NCI-H146 (cell line): ENCODE measurements at regions not wholly inside any gene's neighbourhood (a gene's known extent, or its start where the extent isn't known, plus 50 kb on each side); places are given as distances from the start of the nearest gene placed in this dataset.

Experiments
- DNase-seq: peaks from one replicate; lab custom pipeline; 2025; lab: John Stamatoyannopoulos, UW

DNA sequence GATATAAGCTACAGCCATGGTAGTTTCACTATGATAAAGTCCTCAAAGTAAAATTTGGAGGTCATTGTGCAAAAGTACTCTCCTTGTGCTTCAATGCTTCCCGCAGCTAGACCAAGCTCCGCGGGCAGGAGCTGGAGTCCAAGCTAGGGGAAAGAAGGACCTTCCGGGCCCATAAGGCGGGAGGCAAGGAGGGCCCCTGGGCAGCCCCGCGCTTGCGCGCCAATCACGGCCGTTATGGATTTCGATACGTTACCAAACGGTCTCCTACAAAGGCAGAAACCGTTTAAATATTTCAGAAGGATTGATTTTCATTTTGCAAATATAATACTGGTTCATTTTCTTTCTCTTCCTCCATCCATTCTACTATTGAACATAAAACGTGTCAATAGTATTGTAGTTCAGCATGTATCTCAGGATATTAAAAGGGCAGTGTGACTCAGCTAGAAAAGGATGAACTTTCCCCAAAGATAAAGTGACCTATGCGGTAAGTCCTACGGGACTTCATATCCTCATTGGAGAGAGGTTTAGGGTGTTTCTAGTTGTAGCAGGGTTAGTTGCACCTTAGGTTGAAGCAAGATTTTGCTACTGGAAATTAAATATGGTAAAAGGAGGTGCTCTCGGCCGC lies 128.0 kb downstream of the KIF20B start:
- no peak for DNase-seq

DNA sequence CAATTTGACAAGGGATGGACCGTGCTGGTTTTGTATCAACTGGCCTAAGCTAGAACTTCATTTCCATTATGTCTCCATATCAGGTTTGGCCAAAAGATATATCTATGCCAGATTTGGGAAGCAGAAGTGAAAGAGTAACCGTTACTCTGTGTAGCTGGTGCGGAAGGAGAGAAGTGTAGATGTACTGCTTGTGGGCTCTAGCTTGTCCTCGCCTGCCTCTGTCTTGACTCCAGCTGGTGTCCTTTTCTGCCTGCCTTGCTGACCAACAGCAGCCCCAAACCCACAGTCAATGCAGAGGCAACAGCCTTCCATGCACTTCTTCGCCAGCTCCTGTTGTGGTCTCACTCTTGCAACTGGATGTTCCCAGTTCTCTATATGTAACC lies 128.5 kb downstream of the KIF20B start:
- no peak for DNase-seq

DNA sequence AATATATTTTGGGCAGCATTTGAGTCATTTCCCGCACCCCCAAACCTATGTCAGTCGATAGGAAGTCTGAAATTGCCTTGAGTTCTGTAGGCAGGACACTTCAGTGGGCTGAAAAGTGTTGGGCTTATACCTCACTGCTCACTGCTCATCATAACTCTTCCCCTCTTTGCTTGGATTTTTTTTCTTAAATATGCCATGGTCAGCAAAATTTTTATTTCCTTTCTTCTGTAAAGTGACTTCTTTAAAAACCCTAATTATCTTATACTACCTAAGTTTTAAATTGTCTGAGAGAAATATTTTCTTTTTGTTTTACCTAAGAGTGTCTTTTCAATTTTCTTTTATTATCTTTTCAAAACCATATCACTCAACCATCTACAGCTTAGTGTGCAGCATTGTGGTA lies 129.2 kb downstream of the KIF20B start:
- no peak for DNase-seq

DNA sequence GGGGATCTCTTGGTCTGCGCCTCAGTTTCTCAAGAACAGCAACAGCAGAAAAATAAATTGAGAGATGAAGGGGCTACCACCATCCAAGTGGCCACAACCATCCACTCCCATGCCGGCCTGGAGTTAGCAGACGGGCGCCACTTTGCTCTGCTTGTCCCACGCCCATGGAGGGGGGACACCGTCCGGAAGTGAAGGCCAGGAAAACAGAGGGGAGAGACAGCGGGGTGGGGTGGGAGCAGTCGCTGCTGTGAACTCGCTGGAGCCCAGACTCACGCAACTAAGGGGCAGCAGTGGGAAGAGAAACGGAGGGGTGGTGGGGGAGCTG lies 135.4 kb downstream of the KIF20B start:
- DNase-seq: no peak

DNA sequence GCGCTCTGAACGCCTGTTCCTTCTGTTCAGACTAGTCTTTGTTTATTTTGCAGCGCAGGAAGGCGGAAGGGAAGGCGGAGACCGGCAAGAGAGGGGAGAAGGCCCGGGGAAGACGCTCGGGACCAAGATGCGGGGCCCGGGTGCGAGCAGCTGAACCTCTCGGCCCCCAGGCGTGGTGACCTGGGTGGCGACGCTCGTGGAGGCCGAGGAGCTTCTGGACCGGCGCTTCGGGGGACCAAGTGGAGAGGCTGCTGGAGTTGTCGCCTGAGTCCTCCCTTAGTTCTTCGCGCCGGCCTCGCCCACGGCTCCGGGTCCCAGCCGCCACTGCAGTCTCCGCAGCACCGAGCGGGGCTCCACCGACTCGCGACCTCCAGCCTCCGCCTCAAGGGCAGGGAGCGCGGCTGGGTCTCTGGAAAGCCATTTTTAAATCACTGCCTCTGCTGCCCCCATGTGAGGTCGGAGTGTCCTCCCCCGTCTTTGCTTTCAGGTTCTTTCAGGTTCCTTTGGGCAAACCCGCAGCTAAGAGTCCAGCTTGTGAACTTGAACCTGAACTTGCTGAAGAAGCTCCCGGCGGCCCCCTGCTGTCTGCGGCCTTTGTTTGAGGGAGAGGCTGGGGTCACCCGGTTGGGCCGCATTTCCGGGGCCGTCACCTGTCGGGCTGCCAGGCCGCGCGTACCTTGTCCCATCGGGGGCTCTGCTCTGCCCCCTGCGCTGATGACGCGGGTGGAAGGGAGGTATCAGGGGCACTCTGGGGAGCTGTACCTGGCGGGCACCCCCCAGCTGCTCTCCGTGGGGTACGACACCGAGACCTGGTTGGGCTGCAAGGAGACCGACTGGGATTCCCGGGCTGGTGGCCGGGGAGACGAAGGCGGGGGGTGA lies 136.0 kb downstream of the KIF20B start:
- peak; percentile 91 for DNase-seq

DNA sequence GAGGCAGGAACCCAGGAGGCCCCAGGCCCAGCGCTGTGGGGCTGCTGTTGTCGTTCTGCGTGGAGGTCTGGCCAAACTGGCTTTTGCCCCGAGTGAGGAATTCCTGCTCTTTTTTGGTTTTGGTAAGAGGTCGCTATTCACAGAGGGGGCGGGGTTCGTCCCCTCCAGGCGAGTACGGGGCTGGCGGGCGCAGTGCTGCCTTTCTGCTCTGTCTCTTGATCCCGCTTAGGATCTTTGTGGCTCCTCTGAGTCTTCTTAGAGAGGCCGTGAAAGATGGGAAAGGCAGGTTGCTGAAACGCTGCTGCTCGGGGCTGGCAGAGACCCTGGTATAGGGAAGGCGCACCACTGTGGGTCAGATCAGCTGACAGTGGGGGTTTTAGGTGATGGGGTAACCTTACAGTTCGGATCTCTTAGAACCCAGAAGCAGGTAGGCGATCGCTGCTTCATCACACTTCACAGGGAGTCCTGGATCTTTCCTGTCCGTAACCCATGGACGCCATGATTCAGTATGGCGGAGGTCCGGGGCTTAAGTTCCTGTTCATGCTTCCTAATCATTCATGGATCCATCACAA lies 136.7 kb downstream of the KIF20B start:
- DNase-seq: peak; percentile 72

DNA sequence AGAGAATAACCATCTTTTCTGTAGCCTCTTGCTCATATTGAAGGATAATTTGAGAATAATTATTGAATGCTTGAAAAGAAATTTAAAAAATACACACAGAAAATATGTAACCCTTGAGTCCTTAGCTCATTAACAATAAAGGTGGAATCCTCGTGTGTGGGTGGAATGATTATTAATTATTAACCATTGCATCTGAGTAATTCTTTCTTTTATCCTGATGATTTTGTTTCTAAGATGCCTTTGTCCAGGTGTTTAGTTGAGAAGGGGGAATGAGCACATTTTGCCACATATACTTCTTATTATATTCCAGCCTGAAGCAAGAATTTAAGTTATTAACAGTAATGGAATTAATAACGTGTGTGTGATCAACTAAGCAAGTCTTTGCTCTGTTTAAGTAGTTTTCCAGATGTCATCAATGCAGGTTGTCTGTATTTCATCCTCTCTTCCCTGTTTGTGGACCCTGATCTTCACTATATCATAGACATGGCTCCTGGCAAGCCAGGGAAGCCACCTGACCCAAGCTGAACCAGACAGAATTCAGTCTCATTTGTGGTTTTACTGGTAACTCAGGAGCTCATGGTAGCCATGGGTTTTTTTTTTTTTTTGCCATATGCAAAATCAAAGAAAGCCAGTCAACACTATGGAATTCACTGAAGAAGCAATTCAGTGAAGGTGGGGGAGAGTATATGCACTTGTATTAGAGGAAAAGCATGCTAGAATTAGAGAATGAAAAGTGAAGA lies 144.3 kb downstream of the KIF20B start:
- no peak for DNase-seq

DNA sequence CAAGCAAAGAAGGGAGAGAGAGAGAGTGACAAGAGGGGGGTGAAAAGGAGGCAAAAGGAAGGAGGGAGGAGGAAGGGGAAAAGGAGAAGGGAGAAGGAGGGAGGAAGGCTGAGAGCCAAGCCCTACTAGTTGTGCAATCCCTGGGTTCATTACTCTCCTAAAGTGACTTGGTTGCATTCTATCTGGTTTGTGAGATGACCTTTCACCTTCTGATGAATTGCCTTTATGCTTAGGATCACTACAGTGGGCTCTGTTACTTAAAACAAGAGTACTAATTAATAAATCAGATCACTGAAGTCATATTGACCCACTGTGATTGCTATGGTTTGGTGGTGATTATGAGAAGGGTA lies 144.9 kb downstream of the KIF20B start:
- no peak for DNase-seq

DNA sequence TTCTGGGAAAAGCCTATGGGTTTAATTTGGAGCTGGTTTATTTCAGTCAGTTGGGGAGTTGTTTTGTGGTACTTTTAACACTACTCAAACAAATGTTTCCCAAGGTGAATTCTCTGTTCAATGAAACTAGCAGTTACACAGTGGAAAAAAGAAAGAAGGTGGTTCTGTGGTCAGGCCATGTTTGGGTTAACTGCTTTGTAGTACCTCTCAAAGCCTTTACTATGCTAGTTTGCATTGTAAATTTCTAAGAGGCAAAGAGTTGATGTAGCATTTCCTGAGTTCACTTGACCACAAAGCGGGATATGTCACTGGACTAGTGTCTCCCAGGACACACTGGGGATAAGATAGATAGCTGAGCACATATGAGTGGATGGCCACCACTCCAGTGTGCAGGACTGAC lies 145.4 kb downstream of the KIF20B start:
- DNase-seq: no peak

DNA sequence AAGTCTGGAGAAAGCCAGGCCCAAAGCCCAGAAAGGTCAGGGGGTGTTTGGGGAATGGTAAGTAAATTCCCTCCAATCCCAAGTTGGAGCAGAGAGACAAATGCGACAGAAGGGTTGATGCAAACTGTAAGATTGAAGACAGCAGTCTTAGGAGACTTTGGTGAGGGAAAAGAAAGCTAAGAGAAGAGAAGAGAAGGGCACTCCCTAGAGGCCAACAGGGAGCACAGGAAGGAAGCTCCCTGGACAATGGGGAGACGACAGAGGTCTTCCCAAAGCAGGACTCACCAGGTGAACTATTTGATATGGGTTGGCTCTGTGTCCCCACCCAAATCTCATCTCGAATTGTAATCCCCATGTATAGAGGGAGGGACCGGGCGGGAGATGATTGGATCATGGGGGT lies 151.5 kb downstream of the KIF20B start:
- no peak for DNase-seq

DNA sequence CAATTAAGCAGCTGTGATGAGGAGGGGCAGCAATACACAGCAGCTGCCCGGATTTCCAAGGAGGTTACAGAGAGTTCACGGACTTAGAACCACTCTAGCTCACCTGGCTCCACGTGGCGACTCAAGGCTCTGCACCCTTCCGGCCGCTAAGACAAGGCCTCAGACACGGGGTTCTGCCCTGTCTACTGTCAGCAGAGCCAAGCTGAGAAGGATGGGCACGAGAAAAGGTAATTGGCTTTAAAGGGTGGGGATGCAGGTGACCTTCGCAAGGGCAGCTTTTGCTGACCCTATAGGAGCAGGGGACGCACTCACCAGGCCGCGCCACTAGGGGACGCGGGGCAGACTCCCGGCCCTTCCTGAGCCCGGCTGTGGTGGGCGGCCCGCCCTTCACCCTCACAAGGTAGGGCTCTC lies 152.4 kb downstream of the KIF20B start:
- DNase-seq: no peak

DNA sequence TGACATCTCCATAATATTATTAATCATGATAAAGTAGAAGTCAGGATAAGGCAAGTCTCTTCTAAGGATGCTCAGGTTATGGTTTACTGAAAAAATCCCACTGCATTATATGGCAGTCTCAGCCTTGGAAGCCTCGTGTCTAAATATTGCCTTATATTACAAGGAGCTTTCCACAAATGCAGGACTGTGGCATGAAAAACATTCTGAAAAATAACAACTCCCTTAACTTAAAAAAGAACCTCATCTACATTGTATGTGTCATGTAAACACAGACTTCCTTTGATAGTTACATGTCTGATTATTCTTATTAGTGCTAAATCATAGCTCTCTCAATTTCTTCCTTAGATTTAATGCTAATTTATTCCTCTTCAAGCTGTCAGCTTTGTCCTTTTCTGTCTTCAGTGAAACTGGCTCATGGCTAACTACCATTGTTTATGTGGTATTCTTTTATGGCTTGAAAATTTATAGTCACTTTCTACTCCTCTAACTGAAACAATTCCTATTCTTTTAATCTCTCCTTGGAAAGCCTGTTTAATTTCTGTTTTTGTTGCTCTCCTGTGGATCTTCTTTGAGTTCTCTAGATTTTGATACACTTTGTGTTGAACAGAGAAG lies 156.1 kb downstream of the KIF20B start:
- DNase-seq: no peak

DNA sequence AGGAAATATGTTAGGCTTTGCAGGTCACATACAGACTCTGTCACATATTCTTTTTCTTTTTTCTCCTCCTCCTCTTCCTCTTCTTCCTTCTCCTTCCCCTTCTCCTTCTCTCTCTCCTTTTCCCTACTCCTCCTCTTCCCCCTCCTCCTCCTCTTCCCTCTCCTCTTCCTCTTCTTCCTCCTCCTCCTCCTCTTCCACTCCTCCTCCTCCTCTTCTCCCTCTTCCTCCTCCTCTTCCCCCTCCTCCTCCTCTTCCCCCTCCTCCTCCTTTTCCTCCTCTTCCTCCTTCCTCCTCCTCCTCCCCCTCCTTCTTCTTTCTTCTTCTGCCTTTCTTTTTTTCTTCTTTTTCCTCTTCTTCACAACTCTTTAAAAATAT lies 159.8 kb downstream of the KIF20B start:
- DNase-seq: no peak

DNA sequence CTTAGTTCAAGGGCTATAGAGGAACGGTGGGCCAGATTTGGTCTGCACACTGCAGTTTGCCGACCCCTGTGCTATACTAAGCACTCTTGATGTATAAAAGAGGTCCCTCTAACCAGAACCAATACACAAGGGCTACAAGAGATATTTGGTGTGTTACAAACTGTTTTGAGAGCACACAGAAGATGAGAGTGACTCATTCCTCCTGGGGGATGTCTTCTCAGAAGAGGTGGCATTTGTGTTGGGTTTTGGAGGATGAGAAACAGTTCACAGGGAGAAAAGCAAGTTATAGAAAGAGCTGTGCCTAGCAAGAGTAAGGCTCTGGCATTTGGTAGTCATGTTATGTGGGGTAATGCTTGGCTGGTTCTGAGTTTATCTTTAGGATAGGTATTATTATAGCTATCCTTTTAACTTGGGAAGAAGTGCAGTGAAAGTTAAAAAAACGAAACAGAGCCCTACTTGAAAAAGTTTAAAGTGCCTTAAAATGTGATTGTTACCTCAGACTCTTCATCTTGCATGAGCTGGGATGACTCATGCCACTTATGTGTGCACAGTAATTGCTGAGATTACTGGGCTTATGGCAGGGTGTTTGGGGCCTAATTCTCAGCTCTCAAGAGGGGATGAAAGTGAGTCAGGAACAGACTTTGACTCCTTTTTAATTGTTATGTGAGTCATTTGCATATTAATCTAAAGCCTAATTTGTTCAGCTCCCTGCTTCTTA lies 160.4 kb downstream of the KIF20B start:
- DNase-seq: peak; percentile 20

DNA sequence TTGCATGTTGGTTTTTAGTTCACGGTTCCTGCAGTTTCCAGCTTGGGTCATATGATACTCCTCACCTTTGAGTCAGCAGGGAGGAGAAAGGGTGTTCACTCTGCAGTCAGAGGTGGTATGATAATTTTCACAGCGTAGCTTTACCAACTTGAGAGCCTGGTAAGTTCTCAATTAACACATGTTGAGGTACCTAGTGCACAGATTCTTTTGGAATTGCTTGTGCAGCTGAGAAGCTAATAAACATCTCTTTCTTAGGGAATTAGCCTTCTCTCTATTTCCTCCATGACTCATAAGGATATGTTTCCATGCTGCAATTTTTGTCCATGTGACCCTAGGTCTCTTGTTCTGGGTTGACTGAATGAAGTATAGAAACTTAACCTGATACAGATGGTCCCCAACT lies 166.6 kb downstream of the KIF20B start:
- no peak for DNase-seq

DNA sequence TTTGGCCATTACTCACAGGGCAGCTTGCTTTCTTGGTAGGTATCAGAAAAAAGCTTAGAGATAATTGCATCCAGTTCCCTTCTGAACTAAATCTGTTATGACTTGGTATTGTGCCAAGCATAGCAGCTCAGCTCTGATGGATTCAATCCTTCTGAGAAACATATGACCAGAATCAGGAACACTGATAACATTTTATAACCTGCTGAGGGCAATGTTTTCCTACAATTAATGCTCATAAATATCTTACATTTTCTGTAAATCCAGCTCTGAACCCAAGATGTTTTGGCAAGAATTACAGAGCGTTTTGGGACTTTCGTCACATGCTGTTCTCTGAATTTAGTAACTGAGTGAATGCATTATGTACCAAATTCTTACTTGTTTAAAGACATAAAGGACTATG lies 167.8 kb downstream of the KIF20B start:
- DNase-seq: no peak

DNA sequence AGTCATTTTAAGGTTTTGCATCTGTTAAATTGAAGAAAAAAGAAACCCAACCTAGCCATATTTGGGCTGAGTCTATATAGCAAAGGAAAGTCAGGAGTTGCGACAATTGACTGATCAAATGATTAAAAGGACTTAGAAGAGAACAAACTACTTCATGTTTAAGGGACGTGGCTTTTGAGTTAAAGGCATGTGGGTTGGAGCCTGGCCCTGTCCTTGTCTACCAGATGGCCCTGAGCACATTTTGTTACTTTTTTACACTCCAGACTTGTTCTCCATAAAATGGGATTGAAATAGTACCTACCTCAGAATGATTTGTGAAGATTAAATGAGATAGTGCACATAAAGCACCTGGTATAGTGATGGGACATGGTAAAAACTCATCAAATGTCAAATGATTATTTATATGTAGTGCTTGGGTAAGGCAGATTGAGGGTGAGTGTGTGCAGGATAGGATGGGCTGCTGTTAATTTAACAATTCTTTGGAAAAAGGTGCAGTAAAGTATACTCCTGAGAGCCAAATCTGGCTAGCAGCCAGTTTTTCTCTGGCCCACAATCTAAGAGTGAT lies 168.3 kb downstream of the KIF20B start:
- no peak for DNase-seq

DNA sequence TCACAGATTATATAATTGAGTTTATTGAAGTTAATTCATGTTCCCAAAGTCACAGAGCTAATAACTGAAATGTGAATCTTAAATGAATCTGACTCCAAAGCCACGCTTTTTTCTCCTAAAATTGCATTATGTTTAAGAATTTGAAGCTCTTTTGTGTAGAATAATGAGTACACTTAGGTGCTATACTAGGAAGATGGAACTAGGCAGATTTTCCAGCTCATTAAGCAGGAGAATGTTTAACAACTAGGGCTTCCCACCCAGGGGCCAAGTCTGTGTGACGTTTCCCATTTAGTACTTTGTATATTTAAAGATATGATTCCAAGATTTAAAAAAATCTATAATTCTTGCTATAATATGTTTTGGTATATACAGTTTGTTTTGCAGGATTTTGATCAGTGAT lies 169.5 kb downstream of the KIF20B start:
- DNase-seq: no peak

DNA sequence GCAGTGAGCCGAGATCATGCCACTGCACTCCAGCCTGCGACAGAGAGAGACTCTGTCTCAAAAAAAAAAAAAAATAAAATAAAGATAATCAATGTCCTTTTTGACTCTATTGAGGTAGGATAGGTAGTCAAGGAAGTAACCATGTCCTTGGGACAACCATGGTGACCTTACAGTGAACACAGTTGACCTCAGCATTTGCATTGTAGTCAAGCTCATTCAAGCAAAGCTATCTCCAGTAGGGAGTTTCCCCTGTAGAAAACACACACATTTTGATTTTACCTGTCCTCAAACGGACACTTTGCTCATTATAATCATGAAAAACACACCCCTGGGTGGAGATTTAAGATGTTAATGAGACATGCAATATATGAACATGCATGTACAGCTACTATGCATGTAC lies 171.7 kb downstream of the KIF20B start:
- no peak for DNase-seq

DNA sequence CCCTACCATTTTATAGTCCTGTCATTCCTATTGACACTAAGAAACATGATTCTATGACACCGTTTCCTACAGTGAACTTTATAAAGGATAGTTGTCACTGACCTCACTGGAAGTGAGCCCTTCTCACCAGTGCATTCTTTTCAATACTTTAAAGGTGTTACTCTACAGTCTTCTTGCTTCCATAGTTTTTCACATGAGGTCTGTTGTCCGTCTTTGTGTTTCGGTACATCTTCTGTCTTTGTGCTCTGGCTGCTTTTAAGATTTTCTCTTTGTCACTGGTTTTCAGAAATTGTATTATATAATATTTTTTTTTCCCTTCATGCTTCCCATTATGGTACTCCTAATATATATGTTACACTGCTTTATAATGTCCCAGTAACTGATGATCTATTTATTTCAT lies 174.2 kb downstream of the KIF20B start:
- no peak for DNase-seq

DNA sequence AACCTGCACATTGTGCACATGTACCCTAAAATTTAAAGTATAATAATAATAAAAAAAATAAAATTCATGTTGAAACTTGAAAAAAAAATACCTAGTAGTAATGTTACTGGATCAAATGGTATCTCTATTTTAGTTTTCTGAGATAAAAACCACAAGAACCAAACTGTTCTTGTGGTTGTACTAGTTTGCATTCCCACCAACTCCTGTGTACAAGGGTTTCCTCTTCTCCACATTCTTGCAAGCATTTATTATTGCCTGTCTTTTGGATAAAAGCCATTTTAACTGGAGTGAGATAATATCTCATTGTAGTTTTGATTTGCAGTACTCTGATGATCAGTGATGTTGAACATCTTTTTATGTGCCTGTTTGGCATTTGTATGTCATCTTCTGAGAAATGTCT lies 177.7 kb downstream of the KIF20B start:
- no peak for DNase-seq

DNA sequence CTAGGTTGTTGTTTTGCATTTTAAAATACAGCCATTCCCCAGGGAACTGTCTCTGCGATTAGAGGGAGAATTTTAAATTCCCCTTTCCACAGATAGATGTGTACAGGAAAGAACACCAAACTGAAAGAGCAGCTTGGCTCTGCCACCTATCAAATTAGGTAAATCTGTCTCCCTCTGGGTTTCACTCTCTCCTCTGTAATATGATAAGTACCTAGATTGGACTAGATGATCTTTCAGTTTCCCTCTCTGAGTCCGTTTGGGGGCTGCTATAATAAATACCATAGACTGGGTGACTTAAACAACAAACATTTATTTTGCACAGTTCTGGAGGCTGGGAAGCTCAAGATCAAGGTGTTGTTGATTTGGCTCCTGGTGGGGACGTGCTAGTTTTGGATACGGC lies 186.0 kb downstream of the KIF20B start:
- no peak for DNase-seq
